ENCODE measurements at regions not wholly inside any gene's neighbourhood (a gene's known extent, or its start where the extent isn't known, plus 50 kb on each side); places are given as distances from the start of the nearest gene placed in this dataset.
"Not testable (repeated sequence)": the region's sequence is repeated elsewhere in the genome, so short reads cannot be mapped to it uniquely, and the experiment has no call there.

- not testable (repeated sequence) for DNase-seq; H3K79me2 ChIP-seq (ENCODE audit: low read length); H3K4me2 ChIP-seq (ENCODE audit: low read depth, low read length, poor library complexity, severe bottlenecking); H3K9me3 ChIP-seq (ENCODE audit: low read length); H3K27ac ChIP-seq (ENCODE audit: low read length); H2AFZ ChIP-seq (ENCODE audit: low read length); H3K27me3 ChIP-seq (ENCODE audit: low read length); H3K4me3 ChIP-seq (ENCODE audit: low read length); H3K9ac ChIP-seq (ENCODE audit: low read length); H3K4me1 ChIP-seq (ENCODE audit: low read length); H4K20me1 ChIP-seq (ENCODE audit: insufficient read depth, low read depth, low read length); H3K9me2 ChIP-seq (replicated peaks; ENCODE audit: insufficient read depth, low read length); H3K36me3 ChIP-seq (ENCODE audit: insufficient read depth, low read length)
Measured at GRCh38 chr7:4507886-4508285, 174.2 kb upstream of the FOXK1 start.

GRCh38 chr7:4513450-4513849, 168.6 kb upstream of the FOXK1 start:
- Histone ChIP-seq H3K9me2 (replicated peaks; ENCODE audit: insufficient read depth, low read length) (no peaks in the 10 kb centered on the region), H2AFZ (ENCODE audit: low read length) (no peak overlapping the region), H3K4me2 (ENCODE audit: low read depth, low read length, poor library complexity, severe bottlenecking) (no peak overlapping the region), H3K9me3 (ENCODE audit: low read length) (no peaks in the 10 kb centered on the region), H3K79me2 (ENCODE audit: low read length) (no peaks in the 10 kb centered on the region), H3K4me3 (ENCODE audit: low read length) (no peak overlapping the region), H3K36me3 (ENCODE audit: insufficient read depth, low read length) (no peaks in the 10 kb centered on the region), H3K27me3 (ENCODE audit: low read length) (no peaks in the 10 kb centered on the region), H3K9ac (ENCODE audit: low read length) (no peak overlapping the region), H4K20me1 (ENCODE audit: insufficient read depth, low read depth, low read length) (no peaks in the 10 kb centered on the region), H3K27ac (ENCODE audit: low read length) (no peak overlapping the region), H3K4me1 (ENCODE audit: low read length) (no peaks in the 10 kb centered on the region)
- DNase-seq, result no peak

- Histone ChIP-seq H3K27me3 (ENCODE audit: low read length) (no peaks in the 10 kb centered on the region), H3K79me2 (ENCODE audit: low read length) (no peaks in the 10 kb centered on the region), H3K9ac (ENCODE audit: low read length) (no peak overlapping the region), H2AFZ (ENCODE audit: low read length) (no peak overlapping the region), H3K4me2 (ENCODE audit: low read depth, low read length, poor library complexity, severe bottlenecking) (no peak overlapping the region), H3K4me1 (ENCODE audit: low read length) (no peaks in the 10 kb centered on the region), H3K4me3 (ENCODE audit: low read length) (no peak overlapping the region), H3K27ac (ENCODE audit: low read length) (no peak overlapping the region), H3K36me3 (ENCODE audit: insufficient read depth, low read length) (no peaks in the 10 kb centered on the region), H4K20me1 (ENCODE audit: insufficient read depth, low read depth, low read length) (no peaks in the 10 kb centered on the region), H3K9me3 (ENCODE audit: low read length) (no peaks in the 10 kb centered on the region), H3K9me2 (replicated peaks; ENCODE audit: insufficient read depth, low read length) (no peaks in the 10 kb centered on the region)
- no peak for DNase-seq
Measured at GRCh38 chr7:4519819-4520520, 162.1 kb upstream of the FOXK1 start.

GRCh38 chr7:4523219-4523618, 158.9 kb upstream of the FOXK1 start:
- no peaks in the 10 kb centered on the region for H3K27me3 ChIP-seq (ENCODE audit: low read length)
- no peak overlapping the region for H3K4me3 ChIP-seq (ENCODE audit: low read length)
- no peaks in the 10 kb centered on the region for H3K36me3 ChIP-seq (ENCODE audit: insufficient read depth, low read length)
- no peaks in the 10 kb centered on the region for H4K20me1 ChIP-seq (ENCODE audit: insufficient read depth, low read depth, low read length)
- no peaks in the 10 kb centered on the region for H3K9me2 ChIP-seq (replicated peaks; ENCODE audit: insufficient read depth, low read length)
- H3K4me2 ChIP-seq (ENCODE audit: low read depth, low read length, poor library complexity, severe bottlenecking), result no peak overlapping the region
- H2AFZ ChIP-seq (ENCODE audit: low read length), result no peak overlapping the region
- H3K27ac ChIP-seq (ENCODE audit: low read length), result no peak overlapping the region
- H3K9me3 ChIP-seq (ENCODE audit: low read length), result no peaks in the 10 kb centered on the region
- no peak overlapping the region for H3K9ac ChIP-seq (ENCODE audit: low read length)
- H3K4me1 ChIP-seq (ENCODE audit: low read length), result no peaks in the 10 kb centered on the region
- H3K79me2 ChIP-seq (ENCODE audit: low read length), result no peaks in the 10 kb centered on the region
- no peak for DNase-seq

- Histone ChIP-seq H3K79me2 (ENCODE audit: low read length) (no peaks in the 10 kb centered on the region), H4K20me1 (ENCODE audit: insufficient read depth, low read depth, low read length) (no peaks in the 10 kb centered on the region), H3K27me3 (ENCODE audit: low read length) (no peaks in the 10 kb centered on the region), H3K4me2 (ENCODE audit: low read depth, low read length, poor library complexity, severe bottlenecking) (no peak overlapping the region), H2AFZ (ENCODE audit: low read length) (no peak overlapping the region), H3K4me1 (ENCODE audit: low read length) (no peaks in the 10 kb centered on the region), H3K36me3 (ENCODE audit: insufficient read depth, low read length) (no peaks in the 10 kb centered on the region), H3K4me3 (ENCODE audit: low read length) (no peak overlapping the region), H3K9me3 (ENCODE audit: low read length) (no peaks in the 10 kb centered on the region), H3K9ac (ENCODE audit: low read length) (no peak overlapping the region), H3K9me2 (replicated peaks; ENCODE audit: insufficient read depth, low read length) (no peaks in the 10 kb centered on the region), H3K27ac (ENCODE audit: low read length) (no peak overlapping the region)
- no peak for DNase-seq
Measured at GRCh38 chr7:4523873-4524272, 158.2 kb upstream of the FOXK1 start.

GRCh38 chr7:4525884-4526283, 156.2 kb upstream of the FOXK1 start:
- Histone ChIP-seq H3K4me3 (ENCODE audit: low read length) (no peak overlapping the region), H2AFZ (ENCODE audit: low read length) (no peak overlapping the region)

GRCh38 chr7:4527988-4528636, 154.0 kb upstream of the FOXK1 start:
- Histone ChIP-seq H3K4me2 (ENCODE audit: low read depth, low read length, poor library complexity, severe bottlenecking) (no peak overlapping the region), H4K20me1 (ENCODE audit: insufficient read depth, low read depth, low read length) (no peaks in the 10 kb centered on the region), H3K9ac (ENCODE audit: low read length) (no peak overlapping the region), H2AFZ (ENCODE audit: low read length) (no peak overlapping the region), H3K79me2 (ENCODE audit: low read length) (no peaks in the 10 kb centered on the region), H3K4me1 (ENCODE audit: low read length) (no peaks in the 10 kb centered on the region), H3K9me2 (replicated peaks; ENCODE audit: insufficient read depth, low read length) (no peaks in the 10 kb centered on the region), H3K36me3 (ENCODE audit: insufficient read depth, low read length) (no peaks in the 10 kb centered on the region), H3K4me3 (ENCODE audit: low read length) (no peak overlapping the region), H3K27ac (ENCODE audit: low read length) (no peak overlapping the region), H3K27me3 (ENCODE audit: low read length) (no peaks in the 10 kb centered on the region), H3K9me3 (ENCODE audit: low read length) (no peaks in the 10 kb centered on the region)
- no peak for DNase-seq

More at GRCh38 chr7:4525884-4526283, 156.2 kb upstream of the FOXK1 start:
- H3K4me2 ChIP-seq (ENCODE audit: low read depth, low read length, poor library complexity, severe bottlenecking), result no peak overlapping the region
- H3K27ac ChIP-seq (ENCODE audit: low read length), result no peak overlapping the region
- no peaks in the 10 kb centered on the region for H3K9me2 ChIP-seq (replicated peaks; ENCODE audit: insufficient read depth, low read length)
- no peaks in the 10 kb centered on the region for H3K79me2 ChIP-seq (ENCODE audit: low read length)
- no peaks in the 10 kb centered on the region for H3K36me3 ChIP-seq (ENCODE audit: insufficient read depth, low read length)
- H3K9ac ChIP-seq (ENCODE audit: low read length), result no peak overlapping the region
- H3K27me3 ChIP-seq (ENCODE audit: low read length), result no peaks in the 10 kb centered on the region
- no peak for DNase-seq
- no peaks in the 10 kb centered on the region for H4K20me1 ChIP-seq (ENCODE audit: insufficient read depth, low read depth, low read length)
- H3K9me3 ChIP-seq (ENCODE audit: low read length), result no peaks in the 10 kb centered on the region
- no peaks in the 10 kb centered on the region for H3K4me1 ChIP-seq (ENCODE audit: low read length)

- Histone ChIP-seq H3K9me3 (ENCODE audit: low read length) (no peaks in the 10 kb centered on the region), H2AFZ (ENCODE audit: low read length) (no peak overlapping the region), H3K9me2 (replicated peaks; ENCODE audit: insufficient read depth, low read length) (no peaks in the 10 kb centered on the region), H3K36me3 (ENCODE audit: insufficient read depth, low read length) (no peaks in the 10 kb centered on the region), H3K27me3 (ENCODE audit: low read length) (no peaks in the 10 kb centered on the region), H3K79me2 (ENCODE audit: low read length) (no peaks in the 10 kb centered on the region), H3K4me2 (ENCODE audit: low read depth, low read length, poor library complexity, severe bottlenecking) (no peak overlapping the region), H3K27ac (ENCODE audit: low read length) (no peak overlapping the region), H3K4me3 (ENCODE audit: low read length) (no peak overlapping the region), H3K9ac (ENCODE audit: low read length) (no peak overlapping the region), H4K20me1 (ENCODE audit: insufficient read depth, low read depth, low read length) (no peaks in the 10 kb centered on the region), H3K4me1 (ENCODE audit: low read length) (no peaks in the 10 kb centered on the region)
- DNase-seq, result no peak
Measured at GRCh38 chr7:4531236-4531635, 150.9 kb upstream of the FOXK1 start.

Measured in Karpas-422 (cell line).